GM12878 (cell line): ENCODE measurements at regions not wholly inside any gene's neighbourhood (a gene's known extent, or its start where the extent isn't known, plus 50 kb on each side); places are given as distances from the start of the nearest gene placed in this dataset.

ENCODE experiments used
- ATAC-seq: fragments of 200-7000 bp; cut with Tn5 transposase; 3 replicates; pipeline ENCODE4 v1.9.1; 2020; ENCODE audit warnings: mild to moderate bottlenecking, moderate library complexity
- BruUV-seq: library from RNA; stranded (reverse); fragments of 400-500 nt; replicated peaks from 2 replicates; lab custom pipeline; 2021; lab: Mats Ljungman, UMichigan
- CTCF ChIA-PET: fragments of 300-600 bp; sonication (Branson Sonifier 250); formaldehyde crosslinking; extraction: SDS; loops from one replicate; lab custom pipeline; 2021; ENCODE audit warnings: inconsistent platforms; lab: Yijun Ruan, JAX
- POLR2A ChIA-PET: fragments of 350-600 bp; formaldehyde crosslinking; extraction: SDS; loops from one replicate; lab custom pipeline; 2021; ENCODE audit warnings: inconsistent platforms; lab: Charles Lee
- RAD21 ChIA-PET: fragments of 300-600 bp; sonication (Branson Sonifier 250); formaldehyde crosslinking; loops from one replicate; lab custom pipeline; 2023; ENCODE audit warnings: antibody characterized with exemption; ENCODE audit not compliant: unreplicated experiment; lab: Charles Lee
- SMC1A ChIA-PET: fragments of 300-600 bp; sonication (Branson Sonifier 250); formaldehyde crosslinking; loops from one replicate; lab custom pipeline; 2023; ENCODE audit not compliant: unreplicated experiment, uncharacterized antibody; lab: Charles Lee
- DNase-seq: peaks from one replicate; pipeline ENCODE4 v3.0.0-alpha.2; 2011; ENCODE audit warnings: low read depth, low spot score
- FAIRE-seq: peaks from 3 replicates; lab custom pipeline; 2011; peaks lifted over from hg19 to GRCh38; lab: Jason Lieb, UNC
- H2AFZ ChIP-seq: 2 replicates; pipeline ENCODE4 v1.6.0; 2011; ENCODE audit warnings: low read depth, low read length, control low read depth; ENCODE audit not compliant: control insufficient read depth
- H3K27ac ChIP-seq: 2 replicates; pipeline ENCODE4 v1.5.1; 2011; ENCODE audit warnings: control low read depth; ENCODE audit not compliant: control insufficient read depth, insufficient read depth
- H3K27me3 ChIP-seq, 2 experiments: replicated peaks in 1 of 2; 2 replicates each; pipeline versions ENCODE4 v1.6.0 to v1.6.1; 2011; ENCODE audit warnings: low read length in 1 of 2; ENCODE audit not compliant: control insufficient read depth in 2 of 2, insufficient read depth in 2 of 2
- H3K36me3 ChIP-seq, 2 experiments: 2 replicates each; pipeline ENCODE4 v1.5.1; 2011; ENCODE audit warnings: low read length in 1 of 2; ENCODE audit not compliant: control insufficient read depth in 2 of 2, insufficient read depth in 2 of 2
- H3K4me1 ChIP-seq: 2 replicates; pipeline ENCODE4 v1.6.1; 2011; ENCODE audit warnings: mild to moderate bottlenecking, low read length, moderate library complexity, mixed read lengths; ENCODE audit not compliant: control insufficient read depth, insufficient read depth
- H3K4me2 ChIP-seq: 2 replicates; pipeline ENCODE4 v1.6.0; 2011; ENCODE audit warnings: control low read depth; ENCODE audit not compliant: control insufficient read depth, insufficient read depth
- H3K4me3 ChIP-seq: fragments of 200-600 bp; sonication (generic); 2 replicates; pipeline ENCODE4 v1.5.1; 2016
- H3K79me2 ChIP-seq: 2 replicates; pipeline ENCODE4 v1.6.0; 2011; ENCODE audit warnings: low read length; ENCODE audit not compliant: control insufficient read depth, insufficient read depth
- H3K9ac ChIP-seq: 2 replicates; pipeline ENCODE4 v1.8.0; 2011; ENCODE audit warnings: low read length, control low read depth, mixed read lengths; ENCODE audit not compliant: control insufficient read depth, insufficient read depth
- H3K9me3 ChIP-seq: replicated peaks from 3 replicates; pipeline ENCODE4 v1.5.1; 2011; ENCODE audit warnings: mild to moderate bottlenecking, low read length; ENCODE audit not compliant: control insufficient read depth, insufficient read depth
- H4K20me1 ChIP-seq: 2 replicates; pipeline ENCODE4 v1.6.0; 2011; ENCODE audit not compliant: control insufficient read depth, insufficient read depth
- BHLHE40 ChIP-seq, 2 experiments: fragments of 450-650 bp in 1 of 2; IDR thresholded peaks; 2 replicates each; pipeline ENCODE4 v1.6.1; 2011 to 2017; ENCODE audit warnings: low read depth in 2 of 2, borderline replicate concordance in 1 of 2, improper control_type of control experiment in 1 of 2, low read length in 1 of 2, mild to moderate bottlenecking in 1 of 2
- CBFB ChIP-seq: IDR thresholded peaks from 2 replicates; pipeline ENCODE4 v1.6.1; 2016; ENCODE audit warnings: antibody characterized with exemption, low read depth
- CEBPB ChIP-seq, 2 experiments: fragments of 150-350 bp in 1 of 2; IDR thresholded peaks; 2 replicates each; pipeline ENCODE4 v1.6.1; 2012 to 2014; ENCODE audit warnings: low read depth in 2 of 2, low read length in 2 of 2, borderline replicate concordance in 1 of 2, inconsistent platforms in 1 of 2
- EGR1 ChIP-seq, 2 experiments: IDR thresholded peaks; 1 replicate in 1 of 2; 2 replicates in 1 of 2; pipeline ENCODE4 v1.6.1; 2011 to 2012; ENCODE audit warnings: low read depth in 2 of 2, low read length in 2 of 2, borderline replicate concordance in 1 of 2, mild to moderate bottlenecking in 1 of 2, moderate library complexity in 1 of 2
- ESRRA ChIP-seq: IDR thresholded peaks from 2 replicates; pipeline ENCODE4 v1.6.1; 2012; ENCODE audit warnings: mild to moderate bottlenecking, low read length, improper control_type of control experiment
- IKZF2 ChIP-seq, 2 experiments: fragments of 450-650 bp; IDR thresholded peaks; 2 replicates each; pipeline ENCODE4 v1.6.1; 2017; ENCODE audit warnings: mild to moderate bottlenecking in 2 of 2, moderate library complexity in 2 of 2
- MXI1 ChIP-seq: fragments of 150-350 bp; IDR thresholded peaks from 2 replicates; pipeline ENCODE4 v1.6.1; 2011; ENCODE audit warnings: low read depth, mild to moderate bottlenecking, inconsistent platforms, low read length, improper control_type of control experiment
- MYB ChIP-seq: fragments of 150-350 bp; IDR thresholded peaks from 2 replicates; pipeline ENCODE4 v1.6.1; 2014; ENCODE audit warnings: mild to moderate bottlenecking, low read depth, low read length, borderline replicate concordance
- MYC ChIP-seq: IDR thresholded peaks from 2 replicates; pipeline ENCODE4 v1.6.1; 2011; ENCODE audit warnings: mild to moderate bottlenecking, low read length, moderate library complexity, inconsistent platforms; ENCODE audit not compliant: insufficient read depth, insufficient replicate concordance, insufficient read length, severe bottlenecking
- NBN ChIP-seq: fragments of 450-650 bp; IDR thresholded peaks from 2 replicates; pipeline ENCODE4 v1.6.1; 2016
- PAX5 ChIP-seq: IDR thresholded peaks from 2 replicates; pipeline ENCODE4 v1.6.1; 2011; ENCODE audit warnings: low read depth, low read length, borderline replicate concordance
- RB1 ChIP-seq: fragments of 450-650 bp; formaldehyde crosslinking; IDR thresholded peaks from 2 replicates; pipeline ENCODE4 v1.6.1; 2017; ENCODE audit warnings: mild to moderate bottlenecking, borderline replicate concordance
- RELA ChIP-seq: fragments of 450-650 bp; IDR thresholded peaks from 2 replicates; pipeline ENCODE4 v1.8.0; 2014; ENCODE audit warnings: borderline replicate concordance; ENCODE audit not compliant: partially characterized antibody
- RFX5 ChIP-seq: IDR thresholded peaks from 2 replicates; pipeline ENCODE4 v1.6.1; 2011; ENCODE audit warnings: low read depth, low read length, improper control_type of control experiment
- RUNX3 ChIP-seq: IDR thresholded peaks from 2 replicates; pipeline ENCODE4 v1.6.1; 2012; ENCODE audit warnings: low read length, inconsistent platforms
- TCF12 ChIP-seq: IDR thresholded peaks from 2 replicates; pipeline ENCODE4 v1.6.1; 2011; ENCODE audit warnings: low read depth, mild to moderate bottlenecking, low read length
- WGBS: methylation state at CpG from one replicate; pipeline ENCODE4 v1.1.6; 2016; ENCODE audit warnings: low lambda C conversion rate; ENCODE audit not compliant: insufficient replicate concordance, insufficient coverage; ENCODE audit errors: missing lambda C conversion rate; 5-methylcytosine and 5-hydroxymethylcytosine counted together
- in situ Hi-C: fragments of 300-500 bp; cut with MboI; formaldehyde crosslinking; loops from 9 replicates; pipeline ENCODE4 v1.14.3; 2018; ENCODE audit warnings: mixed read lengths
- intact Hi-C: fragments of 100-400 bp; cut with micrococcal nuclease; formaldehyde crosslinking; loops from one replicate; pipeline ENCODE4 v1.14.2; 2022; ENCODE audit not compliant: unreplicated experiment
- TF ChIP-seq, protein P1 (sequence below): IDR thresholded peaks from 2 replicates; pipeline ENCODE4 v1.6.1; 2011; ENCODE audit warnings: borderline replicate concordance, low read depth, mild to moderate bottlenecking, moderate library complexity, low read length; ENCODE audit not compliant: insufficient read depth, poor library complexity, severe bottlenecking
- TF ChIP-seq, protein P2 (sequence below): IDR thresholded peaks from 2 replicates; pipeline ENCODE4 v1.6.1; 2012; ENCODE audit warnings: low read length, inconsistent platforms

DNA sequence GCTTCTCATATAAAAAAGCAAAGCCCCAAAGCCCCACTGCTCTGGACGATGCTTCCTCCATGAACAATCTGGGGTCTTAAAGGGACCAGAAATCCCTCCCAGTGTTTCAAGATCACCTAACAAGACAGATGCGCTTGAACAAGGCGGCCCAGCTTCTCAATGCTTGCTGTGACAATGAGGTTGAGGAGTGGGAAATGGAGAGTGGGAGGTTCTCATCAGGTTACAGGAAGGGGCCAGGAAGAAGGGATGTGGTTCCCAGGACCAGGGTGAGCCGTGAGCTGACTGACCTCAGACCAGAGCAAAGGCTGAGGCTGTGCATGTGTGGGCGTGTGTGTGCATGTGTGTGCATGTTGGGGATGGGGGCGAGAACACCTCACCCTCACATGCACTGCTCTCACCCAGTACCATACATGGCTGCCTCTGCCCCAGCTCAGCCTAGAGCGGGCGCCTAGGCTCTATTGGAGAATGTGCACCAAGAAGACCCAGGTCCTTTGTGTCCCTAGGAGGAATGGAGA is 220.8 kb upstream of the GPR26 start:
- no peaks in the 10 kb centered on the region for H3K27me3 ChIP-seq
- no peaks in the 10 kb centered on the region for H3K79me2 ChIP-seq
- intact Hi-C loops = no loop called here
- DNase-seq = no peak
- H3K9me3 ChIP-seq = no peaks in the 10 kb centered on the region; the same call in 2 of the 3 replicates
- H3K9ac ChIP-seq = no peak overlapping the region
- H3K27ac ChIP-seq = no peak overlapping the region
- no peaks in the 10 kb centered on the region for H3K36me3 ChIP-seq
- SMC1A ChIA-PET = no interaction called here
- in situ Hi-C loops = no loop called here
- FAIRE-seq = no peak
- TF ChIP-seq MYB (no peak), MXI1 (no peak), RELA (no peak), RB1 (no peak), CBFB (no peak), NBN (no peak), IKZF2 (IDR thresholded peaks at IDR 0.05) (no peak), ESRRA (no peak), CEBPB (IDR thresholded peaks at IDR 0.05; ENCODE audit: borderline replicate concordance in 1 of 2, low read depth in 2 of 2, low read length in 2 of 2) (no peak), RUNX3 (peak; percentile 62), RFX5 (no peak), EGR1 (IDR thresholded peaks at IDR 0.05; ENCODE audit: borderline replicate concordance in 1 of 2, low read depth in 2 of 2, low read length in 2 of 2) (peak in 1 of 2 experiments; percentile 76; a peak in 1 of 3 replicates), TCF12 (peak; percentile 46; the same call in 1 of the 2 replicates), BHLHE40 (IDR thresholded peaks at IDR 0.05; ENCODE audit: borderline replicate concordance in 1 of 2, low read depth in 2 of 2, low read length in 1 of 2) (peak in 1 of 2 experiments; percentile 11; a peak in 1 of 4 replicates), MYC (no peak), PAX5 (peak; percentile 23; the same call in 1 of the 2 replicates)
- TF ChIP-seq, protein P1, sequence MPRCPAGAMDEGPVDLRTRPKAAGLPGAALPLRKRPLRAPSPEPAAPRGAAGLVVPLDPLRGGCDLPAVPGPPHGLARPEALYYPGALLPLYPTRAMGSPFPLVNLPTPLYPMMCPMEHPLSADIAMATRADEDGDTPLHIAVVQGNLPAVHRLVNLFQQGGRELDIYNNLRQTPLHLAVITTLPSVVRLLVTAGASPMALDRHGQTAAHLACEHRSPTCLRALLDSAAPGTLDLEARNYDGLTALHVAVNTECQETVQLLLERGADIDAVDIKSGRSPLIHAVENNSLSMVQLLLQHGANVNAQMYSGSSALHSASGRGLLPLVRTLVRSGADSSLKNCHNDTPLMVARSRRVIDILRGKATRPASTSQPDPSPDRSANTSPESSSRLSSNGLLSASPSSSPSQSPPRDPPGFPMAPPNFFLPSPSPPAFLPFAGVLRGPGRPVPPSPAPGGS = peak; percentile 93
- TF ChIP-seq, protein P2, sequence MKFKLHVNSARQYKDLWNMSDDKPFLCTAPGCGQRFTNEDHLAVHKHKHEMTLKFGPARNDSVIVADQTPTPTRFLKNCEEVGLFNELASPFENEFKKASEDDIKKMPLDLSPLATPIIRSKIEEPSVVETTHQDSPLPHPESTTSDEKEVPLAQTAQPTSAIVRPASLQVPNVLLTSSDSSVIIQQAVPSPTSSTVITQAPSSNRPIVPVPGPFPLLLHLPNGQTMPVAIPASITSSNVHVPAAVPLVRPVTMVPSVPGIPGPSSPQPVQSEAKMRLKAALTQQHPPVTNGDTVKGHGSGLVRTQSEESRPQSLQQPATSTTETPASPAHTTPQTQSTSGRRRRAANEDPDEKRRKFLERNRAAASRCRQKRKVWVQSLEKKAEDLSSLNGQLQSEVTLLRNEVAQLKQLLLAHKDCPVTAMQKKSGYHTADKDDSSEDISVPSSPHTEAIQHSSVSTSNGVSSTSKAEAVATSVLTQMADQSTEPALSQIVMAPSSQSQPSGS = peak; percentile 62; the same call in 1 of the 2 replicates
- no peak overlapping the region for H3K4me3 ChIP-seq
- POLR2A ChIA-PET = no interaction called here
- no peak overlapping the region for H3K4me2 ChIP-seq
- no TSS peak for BruUV-seq
- RAD21 ChIA-PET = no interaction called here
- peaks cover 35% of the 10 kb centered on the region for H3K4me1 ChIP-seq
- CTCF ChIA-PET = interaction anchor here (0.6 kb wide), 1 partner anchor 79 kb away, joined by 3 read pairs; no protein-coding TSS in a partner anchor
- H2AFZ ChIP-seq = no peak overlapping the region
- no peak for ATAC-seq
- H4K20me1 ChIP-seq = no peaks in the 10 kb centered on the region
- 73% methylated on average over 8 of the region's 8 CpGs for WGBS
